NCI-H2081 (cell line): ENCODE measurements at regions not wholly inside any gene's neighbourhood (a gene's known extent, or its start where the extent isn't known, plus 50 kb on each side); places are given as distances from the start of the nearest gene placed in this dataset.

Source experiments
- DNase-seq, 2 experiments: peaks; one replicate each; lab custom pipeline; 2025; lab: John Stamatoyannopoulos, UW

DNA sequence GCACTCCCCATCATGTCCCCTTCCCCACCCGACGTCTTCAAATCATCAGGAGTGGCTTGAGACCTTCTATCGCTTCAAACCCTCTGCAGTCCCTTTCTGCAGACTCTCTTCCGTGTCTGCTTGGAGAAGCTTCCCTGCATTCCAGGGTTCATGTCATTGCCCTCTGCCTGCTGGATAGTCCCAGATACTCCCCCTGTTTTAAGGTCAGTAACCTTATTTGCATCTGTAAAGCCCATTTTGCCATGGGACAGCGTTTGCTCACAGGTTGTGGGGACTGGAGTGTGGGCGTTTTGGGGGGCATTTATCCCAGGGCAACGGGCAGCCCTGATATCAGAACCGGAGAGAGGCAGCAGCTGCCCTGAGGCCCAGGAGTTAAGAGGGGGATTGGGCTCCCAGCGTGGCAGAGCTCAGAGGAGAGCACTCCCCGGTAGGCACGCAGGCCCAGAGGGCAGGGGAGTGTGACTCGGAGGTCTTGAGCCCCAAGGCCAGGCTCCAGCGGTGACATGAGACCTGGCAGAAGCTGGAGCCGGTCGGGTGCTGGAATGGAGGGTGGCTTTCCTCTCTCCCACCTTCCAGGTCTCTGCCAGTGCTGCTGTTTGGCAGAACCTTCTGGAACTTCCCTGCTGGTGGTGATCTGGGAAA lies 73.8 kb downstream of the RTP5 start:
- DNase-seq = no peak

GRCh38 chr2:241943961-241944575 lies 74.5 kb downstream of the RTP5 start:
- DNase-seq = no peak

GRCh38 chr2:241944821-241945220 lies 75.3 kb downstream of the RTP5 start:
- DNase-seq = no peak

DNA sequence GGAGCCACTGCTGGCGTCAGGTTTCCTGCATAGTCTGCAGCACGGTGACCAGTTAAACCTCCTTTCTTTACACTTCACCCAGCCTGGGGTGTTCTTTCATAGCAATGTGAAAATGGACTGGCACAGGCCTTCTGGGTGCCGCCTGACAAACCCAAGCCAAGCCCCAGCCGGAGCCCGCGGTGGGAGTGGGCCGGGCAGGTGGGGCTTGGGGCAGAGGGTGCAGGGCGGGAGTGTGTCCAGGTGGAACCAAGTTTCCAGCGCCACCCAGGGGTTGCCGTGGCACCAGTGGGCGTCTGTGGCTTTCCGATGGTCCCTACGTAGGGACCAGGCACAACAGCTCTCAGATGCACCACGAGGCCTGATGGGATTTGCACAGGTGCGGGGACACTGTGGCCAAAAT lies 75.8 kb downstream of the RTP5 start:
- no peak for DNase-seq

- DNase-seq = no peak
Measured at GRCh38 chr2:241945803-241946202, 76.3 kb downstream of the RTP5 start.

DNA sequence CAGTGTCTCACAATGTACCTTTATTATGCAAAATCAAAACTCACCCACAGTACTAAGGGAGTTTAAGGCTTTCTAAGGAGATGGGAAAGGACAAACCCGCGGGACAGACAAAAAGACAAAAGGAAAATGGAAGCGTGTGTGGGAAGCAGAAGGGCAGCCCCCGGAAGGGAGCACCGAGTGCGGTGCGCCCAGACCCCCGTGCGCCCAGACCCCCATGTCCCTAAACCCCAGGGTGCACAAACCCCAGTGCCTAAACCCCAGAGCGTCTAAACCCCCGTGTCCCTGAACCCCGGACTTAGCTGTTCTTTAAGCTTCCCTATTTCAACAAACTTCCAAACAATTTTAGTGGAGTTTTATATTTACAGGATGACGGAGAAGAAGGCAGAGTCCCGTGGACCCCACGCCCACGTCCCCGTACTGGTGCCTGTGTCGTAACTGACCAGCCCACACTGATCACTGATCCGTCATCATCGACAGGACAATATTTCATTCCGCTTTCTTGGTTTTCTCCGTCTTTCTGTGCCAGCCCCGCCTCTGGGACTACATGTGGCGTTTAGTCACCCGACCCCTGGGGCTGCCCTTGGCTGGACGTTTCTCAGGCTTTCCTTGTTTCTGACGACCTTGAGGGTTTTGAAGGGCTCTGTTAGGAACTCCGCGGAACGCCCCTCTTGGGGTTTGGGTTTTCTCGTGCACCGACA lies 76.9 kb downstream of the RTP5 start:
- no peak for DNase-seq

- DNase-seq = no peak
Measured at GRCh38 chr2:241947004-241947350, 77.4 kb downstream of the RTP5 start.

DNA sequence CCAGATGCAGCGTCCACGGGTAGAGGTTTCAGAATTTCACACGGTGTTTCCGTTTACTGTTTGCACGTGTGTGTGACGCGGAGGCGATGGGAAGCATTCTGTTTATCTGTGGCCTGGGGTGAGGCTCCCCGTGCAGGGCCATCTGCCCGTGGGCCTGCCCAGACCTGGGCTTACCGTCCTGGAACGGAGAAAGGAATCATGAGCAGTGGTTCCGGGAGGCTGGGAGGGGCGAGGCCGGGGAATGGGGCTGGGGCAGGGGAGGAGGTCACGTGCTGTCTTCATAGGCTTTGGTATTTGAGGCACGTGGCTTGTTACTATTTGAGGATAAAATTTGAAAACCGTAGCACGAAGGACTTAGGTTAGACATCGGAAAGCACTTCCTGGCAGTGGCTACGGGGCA lies 77.9 kb downstream of the RTP5 start:
- no peak for DNase-seq

- no peak for DNase-seq
Measured at GRCh38 chr2:241947876-241948275, 78.3 kb downstream of the RTP5 start.

DNA sequence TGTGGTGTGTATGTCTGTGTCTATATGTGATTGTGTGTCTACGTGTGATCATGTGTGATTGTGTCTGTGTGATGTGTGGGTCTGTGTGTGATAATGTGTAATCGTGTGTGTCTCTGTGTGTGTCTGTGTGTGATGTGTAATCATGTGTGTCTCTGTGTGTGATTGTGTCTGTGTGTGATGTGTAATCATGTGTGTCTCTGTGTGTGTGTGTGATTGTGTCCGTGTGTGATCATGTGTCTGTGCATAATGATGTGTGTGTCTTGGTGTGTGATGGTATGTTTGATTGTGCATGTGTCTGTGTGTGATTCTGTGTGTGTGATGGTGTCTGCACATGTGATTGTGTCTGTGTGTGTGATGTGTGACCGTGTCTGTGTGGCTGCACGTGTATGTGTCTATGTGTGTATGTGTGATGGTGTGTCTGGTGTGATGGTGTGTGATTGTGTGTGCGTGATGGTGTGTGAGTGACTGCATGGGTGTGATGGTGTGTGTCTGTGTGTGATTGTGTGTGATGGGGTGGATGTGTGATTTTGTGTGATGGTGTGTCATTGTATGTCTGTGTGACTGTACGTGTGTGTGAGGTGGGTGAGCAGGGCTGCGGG lies 78.9 kb downstream of the RTP5 start:
- DNase-seq = no peak

GRCh38 chr2:241948901-241949735 lies 79.6 kb downstream of the RTP5 start:
- no peak for DNase-seq

GRCh38 chr2:241949736-241950412 lies 80.3 kb downstream of the RTP5 start:
- no peak for DNase-seq

DNA sequence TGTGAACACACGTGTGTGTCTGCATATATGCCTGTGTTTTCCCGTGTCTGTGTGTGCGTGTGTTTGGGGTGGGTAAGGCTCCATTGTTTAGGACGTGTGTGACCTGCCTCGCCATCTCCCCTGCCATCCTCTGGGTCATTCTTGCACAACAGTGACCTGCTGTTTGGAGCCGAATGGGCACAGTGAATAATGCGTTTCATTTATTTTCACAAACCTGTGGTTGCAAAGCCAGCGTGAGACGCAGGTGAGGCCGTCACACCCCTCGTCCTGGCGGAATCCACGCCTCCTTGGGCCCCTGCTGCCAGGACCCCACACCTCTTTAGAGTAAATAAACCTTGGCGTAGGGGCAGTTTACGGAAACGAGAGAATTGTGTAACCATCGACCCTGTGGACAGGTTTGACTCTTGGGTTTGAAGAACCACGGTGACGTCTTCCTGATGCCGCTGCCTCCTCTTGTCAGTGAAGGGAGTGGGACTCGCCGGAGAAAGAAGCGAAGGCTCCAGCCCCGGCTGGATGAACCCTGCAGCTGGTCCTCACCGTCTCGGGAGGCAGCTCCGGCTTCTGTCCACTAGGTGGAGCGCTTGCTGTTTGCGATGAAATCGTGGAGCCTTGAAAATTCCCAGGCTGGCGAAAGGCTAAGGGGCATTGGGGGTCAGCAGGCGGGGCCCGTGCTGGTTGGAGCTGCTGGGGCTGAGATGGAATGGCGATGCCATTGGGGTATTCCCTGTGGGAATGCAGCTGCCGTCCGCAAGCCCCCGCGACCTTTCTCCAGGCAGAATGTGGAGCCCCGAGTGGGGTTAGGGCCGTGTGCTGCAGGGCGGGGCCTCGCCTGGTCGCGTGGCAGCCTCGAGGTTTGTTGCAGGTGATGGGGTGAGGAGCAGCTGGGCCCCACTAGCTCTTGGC lies 81.1 kb downstream of the RTP5 start:
- peak; percentile 60 to 71 for DNase-seq

- no peak for DNase-seq
Measured at GRCh38 chr2:241951316-241951700, 81.8 kb downstream of the RTP5 start.

GRCh38 chr2:241951920-241952319 lies 82.4 kb downstream of the RTP5 start:
- DNase-seq = no peak

DNA sequence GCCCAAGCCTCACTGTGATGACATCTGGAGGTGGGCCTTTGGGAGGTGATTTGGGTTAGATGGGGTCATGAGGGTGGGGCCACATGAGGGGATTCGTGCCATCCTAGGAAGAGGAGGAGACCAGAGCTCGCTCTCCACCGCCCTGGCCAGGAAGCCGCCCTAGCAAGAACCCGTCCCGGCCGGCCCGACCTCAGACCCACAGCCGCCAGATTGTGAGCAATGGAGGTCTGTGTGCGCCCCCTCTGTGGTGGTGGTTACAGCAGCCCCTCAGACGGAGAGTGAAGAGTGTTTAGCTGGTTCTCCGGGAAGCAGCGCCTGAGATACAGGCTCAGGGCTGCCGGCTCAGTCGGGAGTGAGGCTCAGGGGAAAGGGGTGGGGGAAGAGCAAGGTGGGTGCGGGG lies 83.3 kb downstream of the RTP5 start:
- no peak for DNase-seq

GRCh38 chr2:241953324-241953928 lies 83.9 kb downstream of the RTP5 start:
- DNase-seq = no peak

DNA sequence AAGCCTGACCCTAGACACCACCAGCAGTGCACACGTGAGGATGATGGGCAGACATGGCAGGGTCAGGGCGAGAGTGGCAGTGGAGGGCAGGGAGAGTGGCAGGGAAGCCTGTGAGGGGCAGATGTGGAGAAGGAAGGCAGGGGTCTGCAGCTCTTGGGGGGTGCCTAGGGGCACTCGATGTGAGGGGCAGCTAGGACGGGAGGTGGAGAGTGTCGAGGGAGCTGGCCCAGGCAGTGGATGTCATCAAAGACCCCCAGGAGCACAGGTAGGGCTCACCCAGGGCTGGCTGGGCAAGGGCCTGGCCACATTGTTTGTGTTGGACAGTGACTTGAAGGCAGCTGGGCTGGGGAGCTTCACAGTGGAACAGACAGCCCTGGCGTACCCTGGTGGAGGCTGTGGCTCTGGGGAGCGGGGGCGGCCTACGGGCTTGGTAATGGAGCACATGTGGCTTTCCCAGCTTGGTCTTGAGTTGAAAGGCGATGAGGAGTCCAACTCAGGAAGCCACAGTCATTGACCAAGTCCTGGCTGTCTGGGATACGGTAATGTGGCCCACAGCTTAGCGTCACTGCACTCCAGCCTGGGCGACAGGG lies 87.1 kb downstream of the RTP5 start:
- DNase-seq = no peak

DNA sequence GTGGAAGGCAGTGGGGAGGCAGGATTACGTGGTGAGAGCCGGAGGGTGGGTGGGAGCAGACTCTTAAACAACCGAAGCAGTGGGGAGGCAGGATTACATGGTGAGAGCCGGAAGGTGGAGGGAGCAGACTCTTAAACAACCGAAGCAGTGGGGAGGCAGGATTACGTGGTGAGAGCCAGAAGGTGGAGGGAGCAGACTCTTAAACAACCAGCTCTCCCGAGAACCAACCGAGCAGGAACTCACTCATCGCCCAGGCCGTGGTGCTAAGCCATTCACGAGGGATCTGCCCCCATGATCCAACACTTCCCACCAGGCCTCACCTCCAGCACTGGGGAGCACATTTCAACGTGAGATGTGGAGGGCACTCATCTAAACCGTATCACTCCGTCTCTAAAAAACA lies 87.7 kb downstream of the RTP5 start:
- no peak for DNase-seq
